ENCODE measurements at regions not wholly inside any gene's neighbourhood (a gene's known extent, or its start where the extent isn't known, plus 50 kb on each side); places are given as distances from the start of the nearest gene placed in this dataset.
A peak's percentile ranks its signal among the peaks of the same experiment; 100 is the strongest.

GRCh38 chr6:8589941-8590729 is 154.8 kb upstream of the SLC35B3 start:
- DNase-seq (ENCODE audit: low read depth), result no peak

- DNase-seq (ENCODE audit: low read depth), result no peak
These were observed 152.8 kb upstream of the SLC35B3 start for GRCh38 chr6:8588176-8588575.

GRCh38 chr6:8583291-8583690 is 147.9 kb upstream of the SLC35B3 start:
- no peak for DNase-seq (ENCODE audit: low read depth)

GRCh38 chr6:8579372-8579771 is 144.0 kb upstream of the SLC35B3 start:
- no peak for DNase-seq (ENCODE audit: low read depth)

- peak; percentile 52 for DNase-seq (ENCODE audit: low read depth)
These were observed 142.7 kb upstream of the SLC35B3 start for GRCh38 chr6:8578006-8578405.

GRCh38 chr6:8574749-8575468 is 139.6 kb upstream of the SLC35B3 start:
- DNase-seq (ENCODE audit: low read depth), result no peak

- no peak for DNase-seq (ENCODE audit: low read depth)
These were observed 139.0 kb upstream of the SLC35B3 start for GRCh38 chr6:8574311-8574710.

GRCh38 chr6:8570256-8570920 is 135.0 kb upstream of the SLC35B3 start:
- no peak for DNase-seq (ENCODE audit: low read depth)

- DNase-seq (ENCODE audit: low read depth), result no peak
These were observed 126.8 kb upstream of the SLC35B3 start for GRCh38 chr6:8562125-8562524.

GRCh38 chr6:8558953-8559352 is 123.6 kb upstream of the SLC35B3 start:
- no peak for DNase-seq (ENCODE audit: low read depth)

GRCh38 chr6:8557014-8557748 is 121.8 kb upstream of the SLC35B3 start:
- no peak for DNase-seq (ENCODE audit: low read depth)

- peak; percentile 26 for DNase-seq (ENCODE audit: low read depth)
These were observed 121.1 kb upstream of the SLC35B3 start for GRCh38 chr6:8556370-8557013.

GRCh38 chr6:8551993-8552392 is 116.6 kb upstream of the SLC35B3 start:
- DNase-seq (ENCODE audit: low read depth), result no peak

GRCh38 chr6:8551386-8551785 is 116.0 kb upstream of the SLC35B3 start:
- no peak for DNase-seq (ENCODE audit: low read depth)

GRCh38 chr6:8549074-8549790 is 113.9 kb upstream of the SLC35B3 start:
- DNase-seq (ENCODE audit: low read depth), result no peak

- DNase-seq (ENCODE audit: low read depth), result no peak
These were observed 111.2 kb upstream of the SLC35B3 start for GRCh38 chr6:8546496-8546895.

- DNase-seq (ENCODE audit: low read depth), result no peak
These were observed 110.0 kb upstream of the SLC35B3 start for GRCh38 chr6:8545336-8545735.

GRCh38 chr6:8543714-8544113 is 108.4 kb upstream of the SLC35B3 start:
- no peak for DNase-seq (ENCODE audit: low read depth)

GRCh38 chr6:8539453-8539852 is 104.1 kb upstream of the SLC35B3 start:
- no peak for DNase-seq (ENCODE audit: low read depth)

GRCh38 chr6:8536122-8536521 is 100.8 kb upstream of the SLC35B3 start:
- DNase-seq (ENCODE audit: low read depth), result no peak

GRCh38 chr6:8535519-8535918 is 100.2 kb upstream of the SLC35B3 start:
- no peak for DNase-seq (ENCODE audit: low read depth)

All from fibroblast of gingiva (primary cell).